Heart left ventricle (tissue), 13 donors: ENCODE measurements at regions not wholly inside any gene's neighbourhood (a gene's known extent, or its start where the extent isn't known, plus 50 kb on each side); places are given as distances from the start of the nearest gene placed in this dataset.

ENCODE experiments used
- CTCF ChIP-seq, 12 donors: fragments of 200-600 bp; sonication (generic) in 4 of 12; IDR thresholded peaks; one replicate each; pipeline versions ENCODE4 v1.5.0 to v1.8.0; 2018 to 2022; ENCODE audit warnings: antibody characterized with exemption in 12 of 12, mild to moderate bottlenecking in 5 of 12
- POLR2A ChIP-seq, 2 donors: fragments of 450-650 bp; IDR thresholded peaks; one replicate each; pipeline ENCODE4 v1.6.1; 2017; ENCODE audit warnings: antibody characterized with exemption in 2 of 2, mild to moderate bottlenecking in 2 of 2, moderate library complexity in 2 of 2
- donor health status: ischemic (EF 13 %, LVEDD 7.1; RV severe dilation, severe dysfunction).
- donor health status: DM: no; HTN: yes; CAD: no.
- donor health status: DM: no; HTN: no; CAD: no.
- donor health status: ischemic (EF 25% LVEDD 6.9; RV normal size, moderate dysfunction).
- donor health status: ischemic (EF 25% LVEDD 5.7; RV mildly dilated, moderate dysfunction).
- donor health status: ischemic (EF 35%, LVEDD 5.7; RV mildly dilated, moderate dysfunction).
- donor health status: nonischemic (EF 11% LVEDD 7.7; RV severe dilation, severe dysfunction).
- donor health status: DM: yes; HTN: yes; CAD: no.
- donor health status: PGD.
- donor health status: ischemic (EF 29% LVEDD 5.4; RV normal size, mild dysfunction).
- donor health status: nonischemic (EF 23%, LVEDD 6.1; RV moderate dilation, normal function).

- no peak for TF ChIP-seq CTCF (IDR thresholded peaks at IDR 0.05)
- no peak for TF ChIP-seq POLR2A (IDR thresholded peaks at IDR 0.05)
Observed at GRCh38 chr1:199177241-199177640, 538.4 kb downstream of the PTPRC start.
